ENCODE measurements at regions not wholly inside any gene's neighbourhood (a gene's known extent, or its start where the extent isn't known, plus 50 kb on each side); places are given as distances from the start of the nearest gene placed in this dataset.

GRCh38 chr9:99561509-99561917 lies 260.2 kb upstream of the NR4A3 start:
- DNase-seq (ENCODE audit: low spot score in 2 of 2) = no peak

GRCh38 chr9:99561961-99562565 lies 259.6 kb upstream of the NR4A3 start:
- TF ChIP-seq POLR2A (IDR thresholded peaks at IDR 0.05) = no peak
- TF ChIP-seq CTCF (IDR thresholded peaks at IDR 0.05) = no peak
- 62 to 66% methylated on average over 2 of the region's 2 CpGs for WGBS, 2 donors
- H3K4me3 ChIP-seq (ENCODE audit: low read depth, poor library complexity, severe bottlenecking) = no peak overlapping the region
- no peak for DNase-seq (ENCODE audit: low spot score in 2 of 2)
- intact Hi-C loops (cut with DNase I; ENCODE audit: low total_unique reads) = no loop called here

More at GRCh38 chr9:99561509-99561917, 260.2 kb upstream of the NR4A3 start:
- intact Hi-C loops (cut with DNase I; ENCODE audit: low total_unique reads) = no loop called here
- TF ChIP-seq CTCF (IDR thresholded peaks at IDR 0.05) = no peak
- TF ChIP-seq POLR2A (IDR thresholded peaks at IDR 0.05) = no peak
- no peak overlapping the region for H3K4me3 ChIP-seq (ENCODE audit: low read depth, poor library complexity, severe bottlenecking)
- WGBS, 2 donors = 91 to 100% methylated on average over 2 of the region's 2 CpGs

- TF ChIP-seq POLR2A (IDR thresholded peaks at IDR 0.05) (no peak), CTCF (IDR thresholded peaks at IDR 0.05) (no peak)
- 80 to 88% methylated on average over 6 of the region's 6 CpGs for WGBS, 2 donors
- no peak overlapping the region for H3K4me3 ChIP-seq (ENCODE audit: low read depth, poor library complexity, severe bottlenecking)
- intact Hi-C loops (cut with DNase I; ENCODE audit: low total_unique reads) = no loop called here
- no peak for DNase-seq (ENCODE audit: low spot score in 2 of 2)
These were observed 258.3 kb upstream of the NR4A3 start for GRCh38 chr9:99563364-99563763.

GRCh38 chr9:99565203-99565602 lies 256.5 kb upstream of the NR4A3 start:
- no peak for TF ChIP-seq CTCF (IDR thresholded peaks at IDR 0.05)
- no peak for TF ChIP-seq POLR2A (IDR thresholded peaks at IDR 0.05)
- intact Hi-C loops (cut with DNase I; ENCODE audit: low total_unique reads) = no loop called here
- no peak for DNase-seq (ENCODE audit: low spot score in 2 of 2)
- 77 to 83% methylated on average over 8 of the region's 8 CpGs for WGBS, 2 donors
- no peak overlapping the region for H3K4me3 ChIP-seq (ENCODE audit: low read depth, poor library complexity, severe bottlenecking)

- intact Hi-C loops (cut with DNase I; ENCODE audit: low total_unique reads) = no loop called here
- TF ChIP-seq CTCF (IDR thresholded peaks at IDR 0.05) (no peak), POLR2A (IDR thresholded peaks at IDR 0.05) (no peak)
These were observed 254.2 kb upstream of the NR4A3 start for GRCh38 chr9:99567436-99567835.

GRCh38 chr9:99569840-99570239 lies 251.8 kb upstream of the NR4A3 start:
- no peak for DNase-seq (ENCODE audit: low spot score in 2 of 2)
- TF ChIP-seq CTCF (IDR thresholded peaks at IDR 0.05) (no peak), POLR2A (IDR thresholded peaks at IDR 0.05) (no peak)
- H3K4me3 ChIP-seq (ENCODE audit: low read depth, poor library complexity, severe bottlenecking) = no peak overlapping the region
- WGBS, 2 donors = 87 to 89% methylated on average over 2 of the region's 2 CpGs
- intact Hi-C loops (cut with DNase I; ENCODE audit: low total_unique reads) = no loop called here

More at GRCh38 chr9:99567436-99567835, 254.2 kb upstream of the NR4A3 start:
- DNase-seq (ENCODE audit: low spot score in 2 of 2) = no peak
- WGBS, 2 donors = 48 to 53% methylated on average over 2 of the region's 2 CpGs
- H3K4me3 ChIP-seq (ENCODE audit: low read depth, poor library complexity, severe bottlenecking) = no peak overlapping the region
